Naive thymus-derived CD8-positive, alpha-beta T cell (primary cell): ENCODE measurements at regions not wholly inside any gene's neighbourhood (a gene's known extent, or its start where the extent isn't known, plus 50 kb on each side); places are given as distances from the start of the nearest gene placed in this dataset.

Experiments used
- ATAC-seq, 2 donors: fragments of 150-1000 bp; cut with Tn5 transposase in 1 of 2; sonication (Bioruptor Pico), chemical (Tn5 transposase) in 1 of 2; 1 replicate in 1 of 2; 2 replicates in 1 of 2; pipeline ENCODE4 v1.10.0; 2021; ENCODE audit warnings: mild to moderate bottlenecking in 2 of 2, moderate library complexity in 2 of 2
- POLR2A ChIA-PET: fragments of 350-600 bp; sonication (Branson Sonifier 250); formaldehyde crosslinking; loops from one replicate; lab custom pipeline; 2021; ENCODE audit warnings: antibody characterized with exemption; lab: Charles Lee
- DNase-seq, 10 donors: peaks; one replicate each; pipeline versions ENCODE4 v3.0.0 to v3.0.0-alpha.2; 2020 to 2022
- H3K27ac Mint-ChIP-seq, 10 donors: one replicate each; pipeline ENCODE4 v1.8.0; 2020 to 2022; ENCODE audit warnings: mild to moderate bottlenecking in 10 of 10, mixed read lengths in 10 of 10, moderate library complexity in 4 of 10, inconsistent platforms in 1 of 10
- H3K27me3 Mint-ChIP-seq, 5 donors: one replicate each; pipeline ENCODE4 v1.8.0; 2021 to 2022; ENCODE audit warnings: mixed read lengths in 5 of 5
- H3K36me3 Mint-ChIP-seq, 3 donors: one replicate each; pipeline ENCODE4 v1.8.0; 2020 to 2022; ENCODE audit warnings: mixed read lengths in 3 of 3, mild to moderate bottlenecking in 2 of 3, inconsistent platforms in 1 of 3
- H3K4me1 Mint-ChIP-seq, 4 donors: one replicate each; pipeline ENCODE4 v1.8.0; 2021 to 2022; ENCODE audit warnings: mixed read lengths in 4 of 4
- H3K4me3 Mint-ChIP-seq, 10 donors: one replicate each; pipeline ENCODE4 v1.8.0; 2020 to 2022; ENCODE audit warnings: mild to moderate bottlenecking in 10 of 10, mixed read lengths in 10 of 10, moderate library complexity in 6 of 10, inconsistent platforms in 1 of 10
- H3K9me3 Mint-ChIP-seq, 9 donors: one replicate each; pipeline ENCODE4 v1.8.0; 2020 to 2022; ENCODE audit warnings: mixed read lengths in 9 of 9, mild to moderate bottlenecking in 3 of 9, inconsistent platforms in 1 of 9, moderate library complexity in 1 of 9

DNA sequence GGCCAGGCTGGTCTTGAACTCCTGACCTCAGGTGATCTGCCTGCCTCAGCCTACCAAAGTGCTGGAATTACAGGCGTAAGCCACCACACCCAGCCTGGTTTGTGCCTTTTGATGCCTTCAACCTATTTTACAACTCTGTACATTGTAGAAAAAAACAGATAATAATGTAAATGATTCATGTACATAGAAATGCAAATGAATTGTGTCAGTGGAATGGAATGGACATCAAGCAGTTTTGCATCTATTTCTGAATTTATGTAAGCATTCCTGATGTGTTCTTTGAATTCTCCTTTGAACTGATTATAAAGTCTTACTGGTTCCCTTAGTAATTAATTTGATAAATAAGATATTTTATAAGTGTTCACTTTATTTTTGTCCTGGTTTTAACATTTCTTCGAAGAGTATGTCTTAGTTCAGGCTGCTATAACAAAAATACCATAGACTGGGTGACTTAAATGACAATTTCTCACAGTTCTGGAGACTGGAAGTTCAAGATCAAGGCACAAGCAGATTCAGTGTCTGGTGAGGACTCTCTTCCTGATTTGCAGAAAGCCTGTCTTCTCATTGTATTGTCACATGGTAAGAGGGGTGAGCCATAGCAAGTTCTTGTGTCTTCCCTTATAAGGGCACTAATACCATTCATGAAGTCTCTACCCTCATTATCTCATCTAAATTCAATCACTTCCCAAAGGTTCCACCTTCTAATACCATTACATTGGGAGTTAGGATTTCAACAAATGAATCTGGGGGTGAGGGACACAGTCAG is 162.2 kb upstream of the S100G start:
- H3K4me3 Mint-ChIP-seq, result no peak overlapping the region
- H3K36me3 Mint-ChIP-seq, result no peaks in the 10 kb centered on the region
- peaks cover 0 to 2% (median 0%) of the 10 kb centered on the region in 9 donors for H3K9me3 Mint-ChIP-seq
- no peak for DNase-seq
- no peak for ATAC-seq
- H3K27me3 Mint-ChIP-seq, result peaks cover 0 to 1% (median 0%) of the 10 kb centered on the region in 5 donors
- POLR2A ChIA-PET, result interaction anchor here (0.6 kb wide), 1 partner anchor 32 kb away, joined by 4 read pairs; no protein-coding TSS in a partner anchor
- peaks cover 8 to 15% (median 11%) of the 10 kb centered on the region in 4 donors for H3K4me1 Mint-ChIP-seq
- H3K27ac Mint-ChIP-seq, result no peak overlapping the region

- Mint-ChIP-seq H3K27me3 (peaks cover 0 to 1% (median 0%) of the 10 kb centered on the region in 5 donors), H3K4me1 (peaks cover 7 to 11% (median 9%) of the 10 kb centered on the region in 4 donors), H3K9me3 (peaks cover 0 to 3% (median 0%) of the 10 kb centered on the region in 9 donors), H3K36me3 (no peaks in the 10 kb centered on the region), H3K27ac (no peak overlapping the region), H3K4me3 (no peak overlapping the region)
- ATAC-seq (no peak), DNase-seq (no peak)
- POLR2A ChIA-PET, result no interaction called here
These were observed 161.0 kb upstream of the S100G start for GRCh38 chrX:16488959-16489358.

DNA sequence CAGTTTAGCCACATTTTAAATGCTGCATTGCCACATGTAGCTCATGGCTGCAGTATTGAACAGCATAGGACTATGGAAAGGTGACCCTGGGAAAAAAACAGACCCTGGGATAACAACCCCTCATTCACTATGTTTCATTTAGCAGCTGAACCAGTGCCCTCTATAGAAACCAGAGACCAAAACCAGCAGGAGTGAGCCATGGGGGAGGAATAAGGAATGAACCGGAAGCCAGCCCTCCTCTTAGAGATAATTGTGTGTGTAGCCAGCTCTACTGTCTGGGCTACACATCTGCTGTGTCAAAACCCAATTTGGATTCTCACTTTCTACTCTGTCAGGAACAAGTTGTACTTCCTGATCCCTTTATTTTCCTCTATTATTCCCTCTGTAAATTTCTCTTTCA is 158.5 kb upstream of the S100G start:
- ATAC-seq (no peak), DNase-seq (no peak)
- Mint-ChIP-seq H3K4me3 (no peak overlapping the region), H3K9me3 (peaks cover 0 to 4% (median 0%) of the 10 kb centered on the region in 9 donors), H3K4me1 (peaks cover 0 to under 1% (median 0%) of the 10 kb centered on the region in 4 donors), H3K27ac (no peak overlapping the region), H3K27me3 (peaks cover 0 to 1% (median 0%) of the 10 kb centered on the region in 5 donors), H3K36me3 (no peaks in the 10 kb centered on the region)
- POLR2A ChIA-PET, result interaction anchor here (0.6 kb wide), 1 partner anchor 244 kb away, joined by 3 read pairs; no protein-coding TSS in a partner anchor

DNA sequence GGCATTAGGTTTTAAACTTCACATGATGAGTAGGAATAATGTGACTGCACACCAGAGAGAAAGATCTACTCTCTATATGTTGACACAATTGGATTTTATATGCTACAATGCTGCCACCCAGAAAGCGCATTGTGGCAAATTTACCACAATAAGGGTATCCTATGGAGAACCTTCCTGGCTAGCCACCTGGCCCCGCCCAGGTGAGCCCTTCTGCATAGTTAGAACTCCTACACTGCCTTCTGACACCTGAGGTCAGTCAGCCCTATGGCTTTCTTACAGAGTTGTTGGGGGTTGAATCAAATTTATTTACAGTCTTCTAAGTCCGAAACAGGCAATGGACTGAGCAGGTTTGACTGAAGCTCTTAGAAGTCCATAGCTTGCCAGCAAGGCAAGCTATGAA is 153.8 kb upstream of the S100G start:
- H3K27ac Mint-ChIP-seq, result no peak overlapping the region
- H3K4me3 Mint-ChIP-seq, result no peak overlapping the region
- no peak for ATAC-seq
- POLR2A ChIA-PET, result no interaction called here
- H3K9me3 Mint-ChIP-seq, result peaks cover 0 to 7% (median 0%) of the 10 kb centered on the region in 9 donors
- H3K36me3 Mint-ChIP-seq, result no peaks in the 10 kb centered on the region
- peaks cover 0 to 1% (median 0%) of the 10 kb centered on the region in 5 donors for H3K27me3 Mint-ChIP-seq
- no peaks in the 10 kb centered on the region for H3K4me1 Mint-ChIP-seq
- no peak for DNase-seq

GRCh38 chrX:16511796-16512776 is 137.9 kb upstream of the S100G start:
- Mint-ChIP-seq H3K27ac (peak overlapping the region in 1 of 10 donors; percentile 84), H3K4me3 (no peak overlapping the region), H3K9me3 (peaks cover 0 to 5% (median 0%) of the 10 kb centered on the region in 9 donors), H3K4me1 (no peaks in the 10 kb centered on the region), H3K27me3 (no peaks in the 10 kb centered on the region), H3K36me3 (no peaks in the 10 kb centered on the region)
- POLR2A ChIA-PET, result no interaction called here
- DNase-seq, result no peak
- ATAC-seq, result no peak

DNA sequence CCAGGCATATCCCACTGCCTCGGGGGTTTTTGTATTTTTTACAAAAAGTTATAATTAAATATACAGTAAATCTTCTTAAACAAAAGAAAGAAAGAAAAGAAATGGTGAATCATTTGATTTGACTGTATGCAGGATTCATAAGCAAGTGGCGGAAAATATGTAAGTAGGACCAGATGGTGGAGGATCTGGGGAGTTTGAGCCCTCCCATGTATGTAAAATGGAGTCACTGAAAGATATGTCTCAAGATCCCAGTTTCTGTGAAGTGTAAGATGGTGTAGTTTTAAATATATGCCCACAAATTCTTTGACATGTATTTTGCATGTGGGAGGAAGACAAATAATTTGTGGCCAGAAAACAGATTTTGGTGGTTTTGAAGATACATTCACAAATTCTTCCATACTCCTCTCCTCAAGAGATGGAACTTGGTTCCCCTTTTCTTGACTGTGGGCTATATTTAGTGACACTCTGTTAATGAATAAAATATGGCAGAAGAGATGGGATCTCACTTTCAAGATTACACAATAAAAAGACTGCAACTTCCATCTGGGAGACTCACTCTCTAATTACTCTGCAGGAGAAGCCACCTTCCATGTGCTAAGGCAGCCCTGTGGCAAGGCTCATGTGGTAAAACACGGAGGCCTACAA is 133.6 kb upstream of the S100G start:
- no peak overlapping the region for H3K4me3 Mint-ChIP-seq
- H3K9me3 Mint-ChIP-seq, result peaks cover 0 to 25% (median 2%) of the 10 kb centered on the region in 9 donors
- H3K27me3 Mint-ChIP-seq, result no peaks in the 10 kb centered on the region
- no peaks in the 10 kb centered on the region for H3K4me1 Mint-ChIP-seq
- H3K27ac Mint-ChIP-seq, result no peak overlapping the region
- DNase-seq (no peak), ATAC-seq (no peak)
- peaks cover 0 to 5% (median 0%) of the 10 kb centered on the region in 3 donors for H3K36me3 Mint-ChIP-seq
- POLR2A ChIA-PET, result no interaction called here

- Mint-ChIP-seq H3K4me1 (no peaks in the 10 kb centered on the region), H3K9me3 (peaks cover 0 to 28% (median 2%) of the 10 kb centered on the region in 9 donors), H3K27ac (no peak overlapping the region), H3K36me3 (peaks cover 0 to 5% (median 0%) of the 10 kb centered on the region in 3 donors), H3K4me3 (no peak overlapping the region), H3K27me3 (no peaks in the 10 kb centered on the region)
- POLR2A ChIA-PET, result no interaction called here
- no peak for DNase-seq
- ATAC-seq, result no peak
These were observed 132.8 kb upstream of the S100G start for GRCh38 chrX:16517039-16517605.

- ATAC-seq (no peak), DNase-seq (no peak)
- peaks cover 0 to 28% (median 2%) of the 10 kb centered on the region in 9 donors for H3K9me3 Mint-ChIP-seq
- peaks cover 0 to 5% (median 0%) of the 10 kb centered on the region in 3 donors for H3K36me3 Mint-ChIP-seq
- POLR2A ChIA-PET, result no interaction called here
- H3K4me3 Mint-ChIP-seq, result no peak overlapping the region
- peak overlapping the region in 1 of 10 donors; percentile 28 for H3K27ac Mint-ChIP-seq
- no peaks in the 10 kb centered on the region for H3K4me1 Mint-ChIP-seq
- H3K27me3 Mint-ChIP-seq, result no peaks in the 10 kb centered on the region
These were observed 131.8 kb upstream of the S100G start for GRCh38 chrX:16518131-16518530.

- no peak overlapping the region for H3K27ac Mint-ChIP-seq
- POLR2A ChIA-PET, result no interaction called here
- ATAC-seq, result no peak
These were observed 125.6 kb upstream of the S100G start for GRCh38 chrX:16524316-16524715.

DNA sequence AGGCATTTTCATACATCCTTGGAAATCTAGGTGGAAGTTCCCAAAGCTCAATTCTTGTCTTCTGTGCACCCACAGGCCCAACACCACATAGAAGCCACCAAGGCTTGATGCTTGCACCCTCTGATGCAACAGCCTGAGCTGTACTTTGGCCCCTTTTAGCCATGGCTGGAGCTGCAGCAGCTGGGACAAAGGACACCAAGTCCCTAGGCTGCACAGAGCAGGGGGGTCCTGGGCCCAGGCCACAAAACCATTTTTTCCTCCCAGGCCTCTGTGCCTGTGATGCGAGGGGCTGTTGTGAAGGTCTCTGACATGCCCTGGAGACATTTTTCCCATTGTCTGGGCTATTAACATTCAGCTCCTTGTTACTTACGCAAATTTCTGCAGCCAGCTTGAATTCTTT is 124.0 kb upstream of the S100G start:
- peaks cover 0 to 11% (median 0%) of the 10 kb centered on the region in 3 donors for H3K36me3 Mint-ChIP-seq
- no peak for DNase-seq
- POLR2A ChIA-PET, result no interaction called here
- H3K4me3 Mint-ChIP-seq, result no peak overlapping the region
- H3K27ac Mint-ChIP-seq, result peak overlapping the region in 1 of 10 donors; percentile 14
- ATAC-seq, result no peak
- H3K9me3 Mint-ChIP-seq, result peaks cover 0 to 25% (median 0%) of the 10 kb centered on the region in 9 donors
- H3K27me3 Mint-ChIP-seq, result no peaks in the 10 kb centered on the region
- peaks cover 7 to 41% (median 25%) of the 10 kb centered on the region in 4 donors for H3K4me1 Mint-ChIP-seq

More at GRCh38 chrX:16524316-16524715, 125.6 kb upstream of the S100G start:
- Mint-ChIP-seq H3K4me3 (no peak overlapping the region), H3K4me1 (peaks cover 7 to 32% (median 18%) of the 10 kb centered on the region in 4 donors), H3K36me3 (peaks cover 0 to 12% (median 0%) of the 10 kb centered on the region in 3 donors), H3K9me3 (peaks cover 0 to 31% (median 6%) of the 10 kb centered on the region in 9 donors), H3K27me3 (no peaks in the 10 kb centered on the region)
- DNase-seq, result no peak

- peak; percentile 91 to 94 for ATAC-seq
- H3K9me3 Mint-ChIP-seq, result peaks cover 0 to 19% (median 0%) of the 10 kb centered on the region in 9 donors
- peak overlapping the region; percentile 1 to 76 (median 56) for H3K4me3 Mint-ChIP-seq
- peaks cover 7 to 45% (median 25%) of the 10 kb centered on the region in 4 donors for H3K4me1 Mint-ChIP-seq
- peaks cover 0 to 11% (median 0%) of the 10 kb centered on the region in 3 donors for H3K36me3 Mint-ChIP-seq
- peak in 8 of 10 donors; percentile 30 to 73 (median 56) for DNase-seq
- POLR2A ChIA-PET, result no interaction called here
- H3K27me3 Mint-ChIP-seq, result no peaks in the 10 kb centered on the region
- H3K27ac Mint-ChIP-seq, result peak overlapping the region; percentile 65 to 97 (median 88)
These were observed 121.3 kb upstream of the S100G start for GRCh38 chrX:16528620-16529019.
